ENCODE measurements at regions not wholly inside any gene's neighbourhood (a gene's known extent, or its start where the extent isn't known, plus 50 kb on each side); places are given as distances from the start of the nearest gene placed in this dataset.

GRCh38 chr16:26983426-26983825 is 83.3 kb upstream of the C16orf82 start:
- no peaks in the 10 kb centered on the region; the same call in 1 of the 2 replicates for H3K27me3 ChIP-seq (replicated peaks; ENCODE audit: control insufficient read depth, insufficient read depth, low read length)
- no TSS peak for BruUV-seq (replicated peaks)
- no peak for TF ChIP-seq CTCF (IDR thresholded peaks at IDR 0.05; ENCODE audit: insufficient read depth in 1 of 2, low read depth in 1 of 2, low read length in 1 of 2, severe bottlenecking in 1 of 2, unreplicated experiment in 1 of 2)
- peaks cover 13% of the 10 kb centered on the region for H3K27me3 Mint-ChIP-seq (ENCODE audit: insufficient read depth, unreplicated experiment)
- no peaks in the 10 kb centered on the region for H3K9me3 Mint-ChIP-seq (ENCODE audit: unreplicated experiment)
- no peaks in the 10 kb centered on the region for H3K36me3 ChIP-seq (ENCODE audit: control insufficient read depth, insufficient read depth, low read length)
- intact Hi-C loops (cut with micrococcal nuclease; ENCODE audit: unreplicated experiment), result no loop called here
- H3K4me1 ChIP-seq, result no peaks in the 10 kb centered on the region
- H3K9me3 ChIP-seq, result no peaks in the 10 kb centered on the region
- H3K27ac Mint-ChIP-seq (ENCODE audit: unreplicated experiment), result no peak overlapping the region
- no peak overlapping the region for H3K4me3 Mint-ChIP-seq (ENCODE audit: unreplicated experiment)
- H3K4me1 Mint-ChIP-seq (ENCODE audit: low read depth, unreplicated experiment), result no peaks in the 10 kb centered on the region
- DNase-seq, result no peak
- CTCF ChIA-PET, result no interaction called here
- no peaks in the 10 kb centered on the region for H3K36me3 Mint-ChIP-seq (ENCODE audit: insufficient read depth, unreplicated experiment)
- POLR2A ChIA-PET, result no interaction called here
- H3K4me3 ChIP-seq (ENCODE audit: low read depth, low read length), result no peak overlapping the region

GRCh38 chr16:26985100-26986065 is 81.3 kb upstream of the C16orf82 start:
- Histone ChIP-seq H3K4me1 (no peaks in the 10 kb centered on the region), H3K9me3 (no peaks in the 10 kb centered on the region), H3K27me3 (replicated peaks; ENCODE audit: control insufficient read depth, insufficient read depth, low read length) (no peaks in the 10 kb centered on the region), H3K36me3 (ENCODE audit: control insufficient read depth, insufficient read depth, low read length) (no peaks in the 10 kb centered on the region), H3K4me3 (ENCODE audit: low read depth, low read length) (no peak overlapping the region)
- Mint-ChIP-seq H3K4me3 (ENCODE audit: unreplicated experiment) (no peak overlapping the region), H3K27ac (ENCODE audit: unreplicated experiment) (no peak overlapping the region), H3K36me3 (ENCODE audit: insufficient read depth, unreplicated experiment) (no peaks in the 10 kb centered on the region), H3K4me1 (ENCODE audit: low read depth, unreplicated experiment) (no peaks in the 10 kb centered on the region), H3K27me3 (ENCODE audit: insufficient read depth, unreplicated experiment) (peaks cover 8% of the 10 kb centered on the region), H3K9me3 (ENCODE audit: unreplicated experiment) (no peaks in the 10 kb centered on the region)
- ChIA-PET POLR2A (no interaction called here), CTCF (no interaction called here)
- intact Hi-C loops (cut with micrococcal nuclease; ENCODE audit: unreplicated experiment), result no loop called here
- no peak for DNase-seq
- TF ChIP-seq CTCF (IDR thresholded peaks at IDR 0.05; ENCODE audit: insufficient read depth in 1 of 2, low read depth in 1 of 2, low read length in 1 of 2, severe bottlenecking in 1 of 2, unreplicated experiment in 1 of 2), result no peak
- BruUV-seq (replicated peaks), result no TSS peak

- Mint-ChIP-seq H3K36me3 (ENCODE audit: insufficient read depth, unreplicated experiment) (no peaks in the 10 kb centered on the region), H3K4me3 (ENCODE audit: unreplicated experiment) (no peak overlapping the region), H3K27me3 (ENCODE audit: insufficient read depth, unreplicated experiment) (peaks cover 12% of the 10 kb centered on the region), H3K9me3 (ENCODE audit: unreplicated experiment) (no peaks in the 10 kb centered on the region), H3K27ac (ENCODE audit: unreplicated experiment) (no peak overlapping the region), H3K4me1 (ENCODE audit: low read depth, unreplicated experiment) (no peaks in the 10 kb centered on the region)
- intact Hi-C loops (cut with micrococcal nuclease; ENCODE audit: unreplicated experiment), result no loop called here
- no peaks in the 10 kb centered on the region for H3K4me1 ChIP-seq
- BruUV-seq (replicated peaks), result no TSS peak
- H3K27me3 ChIP-seq (replicated peaks; ENCODE audit: control insufficient read depth, insufficient read depth, low read length), result no peaks in the 10 kb centered on the region
- no peaks in the 10 kb centered on the region for H3K9me3 ChIP-seq
- H3K36me3 ChIP-seq (ENCODE audit: control insufficient read depth, insufficient read depth, low read length), result no peaks in the 10 kb centered on the region
- CTCF ChIA-PET, result no interaction called here
- TF ChIP-seq CTCF (IDR thresholded peaks at IDR 0.05; ENCODE audit: insufficient read depth in 1 of 2, low read depth in 1 of 2, low read length in 1 of 2, severe bottlenecking in 1 of 2, unreplicated experiment in 1 of 2), result no peak
- H3K4me3 ChIP-seq (ENCODE audit: low read depth, low read length), result no peak overlapping the region
- POLR2A ChIA-PET, result no interaction called here
- no peak for DNase-seq
These were observed 79.1 kb upstream of the C16orf82 start for GRCh38 chr16:26987597-26988010.
